ENCODE measurements at regions not wholly inside any gene's neighbourhood (a gene's known extent, or its start where the extent isn't known, plus 50 kb on each side); places are given as distances from the start of the nearest gene placed in this dataset.

GRCh38 chr21:32055305-32055704 lies 182.5 kb downstream of the HUNK start:
- intact Hi-C loops (cut with DNase I), result no loop called here
- peak in 2 of 10 donors; percentile 65 to 70 for DNase-seq
